Stimulated activated CD8-positive, alpha-beta memory T cell treated with anti-CD3 and anti-CD28 coated beads, Interleukin-15, amount 100 ng/mL, for 1 hour (primary cell): ENCODE measurements at regions not wholly inside any gene's neighbourhood (a gene's known extent, or its start where the extent isn't known, plus 50 kb on each side); places are given as distances from the start of the nearest gene placed in this dataset.
"Not testable (repeated sequence)": the region's sequence is repeated elsewhere in the genome, so short reads cannot be mapped to it uniquely, and the experiment has no call there.

Experiments
- DNase-seq: peaks from one replicate; pipeline ENCODE4 v3.0.0-alpha.2; 2020; ENCODE audit warnings: low read depth

GRCh38 chr5:91315701-91316100 lies 67.4 kb downstream of the ARRDC3 start:
- no peak for DNase-seq

GRCh38 chr5:91313757-91314673 lies 69.1 kb downstream of the ARRDC3 start:
- DNase-seq = peak; percentile 59

- DNase-seq = no peak
Measured at GRCh38 chr5:91312698-91313097, 70.4 kb downstream of the ARRDC3 start.

- DNase-seq = peak; percentile 37
Measured at GRCh38 chr5:91311697-91312501, 71.2 kb downstream of the ARRDC3 start.

GRCh38 chr5:91311168-91311696 lies 71.9 kb downstream of the ARRDC3 start:
- no peak for DNase-seq

GRCh38 chr5:91308157-91308556 lies 75.0 kb downstream of the ARRDC3 start:
- DNase-seq = not testable (repeated sequence)

GRCh38 chr5:91307048-91307447 lies 76.1 kb downstream of the ARRDC3 start:
- no peak for DNase-seq

GRCh38 chr5:91306497-91306896 lies 76.6 kb downstream of the ARRDC3 start:
- DNase-seq = no peak

GRCh38 chr5:91305640-91306039 lies 77.5 kb downstream of the ARRDC3 start:
- DNase-seq = no peak

- not testable (repeated sequence) for DNase-seq
Measured at GRCh38 chr5:91304015-91304414, 79.1 kb downstream of the ARRDC3 start.

GRCh38 chr5:91302958-91303357 lies 80.2 kb downstream of the ARRDC3 start:
- DNase-seq = no peak

GRCh38 chr5:91302305-91302704 lies 80.8 kb downstream of the ARRDC3 start:
- no peak for DNase-seq

GRCh38 chr5:91301106-91301846 lies 81.8 kb downstream of the ARRDC3 start:
- no peak for DNase-seq

GRCh38 chr5:91297994-91298393 lies 85.1 kb downstream of the ARRDC3 start:
- no peak for DNase-seq

GRCh38 chr5:91296674-91297143 lies 86.4 kb downstream of the ARRDC3 start:
- no peak for DNase-seq

- DNase-seq = not testable (repeated sequence)
Measured at GRCh38 chr5:91296102-91296501, 87.0 kb downstream of the ARRDC3 start.

- DNase-seq = no peak
Measured at GRCh38 chr5:91293131-91293530, 90.0 kb downstream of the ARRDC3 start.

- no peak for DNase-seq
Measured at GRCh38 chr5:91291628-91292569, 91.2 kb downstream of the ARRDC3 start.

- no peak for DNase-seq
Measured at GRCh38 chr5:91288118-91288916, 94.8 kb downstream of the ARRDC3 start.

GRCh38 chr5:91285062-91285461 lies 98.1 kb downstream of the ARRDC3 start:
- not testable (repeated sequence) for DNase-seq
